ENCODE measurements at regions not wholly inside any gene's neighbourhood (a gene's known extent, or its start where the extent isn't known, plus 50 kb on each side); places are given as distances from the start of the nearest gene placed in this dataset.

DNA sequence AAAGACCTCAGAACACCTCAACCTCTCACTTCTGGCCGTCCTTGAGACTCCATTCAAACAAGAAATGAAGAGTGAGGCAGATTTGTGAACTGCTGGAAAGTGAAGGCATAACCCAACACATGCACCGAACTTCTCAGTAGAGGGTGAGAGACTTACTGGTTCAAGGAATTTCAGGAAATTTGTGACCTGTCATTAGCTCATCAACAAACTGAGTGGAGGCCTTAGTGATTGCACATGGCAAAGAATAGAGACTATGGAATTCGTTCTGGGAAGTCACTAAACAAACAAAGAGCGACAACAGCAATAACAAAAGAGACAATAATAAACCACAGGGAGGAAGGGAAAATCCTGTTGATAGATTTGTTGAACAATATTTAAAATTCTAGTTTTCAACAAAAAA lies 125.0 kb upstream of the AKR1E2 start:
- TF ChIP-seq, protein P1, sequence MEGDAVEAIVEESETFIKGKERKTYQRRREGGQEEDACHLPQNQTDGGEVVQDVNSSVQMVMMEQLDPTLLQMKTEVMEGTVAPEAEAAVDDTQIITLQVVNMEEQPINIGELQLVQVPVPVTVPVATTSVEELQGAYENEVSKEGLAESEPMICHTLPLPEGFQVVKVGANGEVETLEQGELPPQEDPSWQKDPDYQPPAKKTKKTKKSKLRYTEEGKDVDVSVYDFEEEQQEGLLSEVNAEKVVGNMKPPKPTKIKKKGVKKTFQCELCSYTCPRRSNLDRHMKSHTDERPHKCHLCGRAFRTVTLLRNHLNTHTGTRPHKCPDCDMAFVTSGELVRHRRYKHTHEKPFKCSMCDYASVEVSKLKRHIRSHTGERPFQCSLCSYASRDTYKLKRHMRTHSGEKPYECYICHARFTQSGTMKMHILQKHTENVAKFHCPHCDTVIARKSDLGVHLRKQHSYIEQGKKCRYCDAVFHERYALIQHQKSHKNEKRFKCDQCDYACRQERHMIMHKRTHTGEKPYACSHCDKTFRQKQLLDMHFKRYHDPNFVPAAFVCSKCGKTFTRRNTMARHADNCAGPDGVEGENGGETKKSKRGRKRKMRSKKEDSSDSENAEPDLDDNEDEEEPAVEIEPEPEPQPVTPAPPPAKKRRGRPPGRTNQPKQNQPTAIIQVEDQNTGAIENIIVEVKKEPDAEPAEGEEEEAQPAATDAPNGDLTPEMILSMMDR (IDR thresholded peaks at IDR 0.05; ENCODE audit: low read depth, low read length): no peak
- no peak for DNase-seq (ENCODE audit: extremely low read depth, low read depth)

DNA sequence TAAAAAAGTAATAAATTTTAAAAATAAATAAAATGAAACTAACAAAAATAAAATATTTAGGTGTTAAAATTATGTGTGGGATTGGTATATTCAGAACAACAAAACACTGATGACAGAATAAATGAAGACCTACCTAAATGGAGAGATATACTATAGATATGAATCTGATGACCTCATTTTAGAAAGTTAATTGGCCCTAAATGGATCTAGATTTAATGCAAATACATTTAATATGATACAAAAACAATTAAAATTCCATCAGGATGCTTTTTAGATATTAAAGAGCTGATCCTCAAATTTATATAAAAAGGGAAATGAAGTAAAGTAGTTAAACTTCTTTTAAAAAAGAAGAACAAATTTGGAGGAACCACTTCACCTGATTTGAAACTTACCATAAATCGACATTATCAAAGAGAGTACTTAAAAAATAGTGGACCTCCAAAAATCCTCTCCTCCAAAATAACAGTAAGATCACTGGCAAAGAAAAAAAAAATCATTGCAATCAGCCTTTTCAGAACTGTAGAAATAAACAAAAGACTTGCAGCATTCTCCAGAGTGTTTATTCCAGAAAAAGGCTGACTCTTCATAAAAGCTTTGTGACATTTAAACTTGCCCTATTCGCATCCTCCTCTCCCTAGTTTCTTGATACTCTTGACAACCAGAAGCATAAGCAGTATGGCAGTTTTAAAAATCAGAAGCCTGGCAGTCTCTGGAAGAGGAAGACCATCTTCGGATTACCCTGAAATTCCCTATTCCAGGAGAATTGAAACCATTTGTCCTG lies 125.9 kb upstream of the AKR1E2 start:
- DNase-seq (ENCODE audit: extremely low read depth, low read depth): no peak
- TF ChIP-seq, protein P1 (IDR thresholded peaks at IDR 0.05; ENCODE audit: low read depth, low read length): no peak

DNA sequence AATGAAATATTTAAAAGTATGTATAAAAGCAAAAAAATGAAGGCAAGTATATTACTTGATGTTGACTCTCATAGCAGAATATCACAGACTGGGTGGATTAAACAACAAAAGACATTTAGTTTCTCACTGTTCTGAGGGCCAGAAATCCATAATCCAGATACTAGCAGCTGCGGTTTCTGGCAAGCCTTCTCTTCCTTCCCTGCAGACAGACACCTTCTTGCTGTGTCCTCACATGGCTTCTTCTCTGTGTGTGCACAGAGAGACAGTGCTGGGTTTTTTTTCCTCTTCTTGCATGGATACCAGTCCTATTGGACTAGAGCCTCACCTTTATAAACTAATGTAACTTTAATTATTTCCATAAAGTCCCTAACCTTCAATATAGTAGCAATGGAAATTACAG lies 127.9 kb upstream of the AKR1E2 start:
- no peak for DNase-seq (ENCODE audit: extremely low read depth, low read depth)
- TF ChIP-seq, protein P1 (IDR thresholded peaks at IDR 0.05; ENCODE audit: low read depth, low read length): no peak

DNA sequence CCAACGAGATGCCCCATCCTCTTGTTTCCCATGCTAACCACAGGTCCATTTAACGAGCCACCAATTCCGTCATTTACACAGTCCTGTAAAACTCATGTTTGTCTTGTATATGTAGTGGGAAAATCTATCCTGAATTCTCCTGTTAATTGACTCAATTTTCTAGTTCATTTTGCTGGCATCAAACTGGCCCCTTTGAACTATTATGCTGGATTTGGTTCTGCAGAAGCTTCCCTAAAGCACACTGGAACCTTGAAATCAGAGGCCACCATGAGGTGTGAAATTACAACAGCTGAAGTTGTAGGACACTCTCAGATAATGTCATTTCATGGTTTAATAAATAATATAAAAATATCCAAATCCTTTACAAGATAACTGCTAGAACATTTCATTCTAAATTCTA lies 129.8 kb upstream of the AKR1E2 start:
- TF ChIP-seq, protein P1 (IDR thresholded peaks at IDR 0.05; ENCODE audit: low read depth, low read length): no peak
- DNase-seq (ENCODE audit: extremely low read depth, low read depth): no peak

DNA sequence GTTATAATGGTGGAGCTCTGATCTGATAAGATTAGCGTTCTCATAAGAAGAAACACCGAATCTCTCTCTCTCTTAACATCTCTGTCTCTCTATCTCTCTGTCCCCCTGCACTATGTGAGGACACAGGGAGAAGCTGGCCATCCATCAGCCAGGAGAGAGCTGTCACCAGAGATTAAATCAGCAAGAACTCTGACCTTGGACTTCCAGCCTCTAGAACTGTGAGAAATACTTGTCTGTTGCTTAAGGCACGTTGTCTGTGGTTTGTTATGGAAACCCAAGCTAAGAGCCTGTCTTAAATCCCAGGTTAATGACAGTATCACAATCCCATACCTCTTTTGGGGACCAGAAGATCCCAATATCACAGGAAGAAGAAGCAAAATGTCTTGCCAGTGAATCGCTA lies 132.0 kb upstream of the AKR1E2 start:
- TF ChIP-seq, protein P1 (IDR thresholded peaks at IDR 0.05; ENCODE audit: low read depth, low read length): no peak

DNA sequence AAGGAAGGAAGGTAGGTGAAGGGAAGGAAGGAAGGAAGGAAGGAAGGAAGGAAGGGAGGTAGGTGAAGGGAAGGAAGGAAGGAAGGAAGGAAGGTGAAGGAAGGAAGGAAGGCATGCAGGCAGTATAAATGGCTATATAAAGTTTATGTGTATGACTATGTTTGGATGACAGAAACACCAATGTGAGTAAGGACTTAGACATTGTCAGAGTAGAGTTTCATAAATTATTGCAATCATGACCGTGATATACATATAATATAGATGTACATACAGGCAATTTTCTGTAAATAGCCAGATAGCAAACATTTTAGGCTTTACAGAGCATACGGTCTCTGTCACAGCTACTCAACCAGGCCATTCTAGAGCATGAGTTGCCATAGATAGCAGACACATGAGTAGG lies 133.8 kb upstream of the AKR1E2 start:
- TF ChIP-seq, protein P1 (IDR thresholded peaks at IDR 0.05; ENCODE audit: low read depth, low read length): no peak
- DNase-seq (ENCODE audit: extremely low read depth, low read depth): no peak

More for the DNA sequence above, 132.0 kb upstream of the AKR1E2 start:
- DNase-seq (ENCODE audit: extremely low read depth, low read depth): no peak

DNA sequence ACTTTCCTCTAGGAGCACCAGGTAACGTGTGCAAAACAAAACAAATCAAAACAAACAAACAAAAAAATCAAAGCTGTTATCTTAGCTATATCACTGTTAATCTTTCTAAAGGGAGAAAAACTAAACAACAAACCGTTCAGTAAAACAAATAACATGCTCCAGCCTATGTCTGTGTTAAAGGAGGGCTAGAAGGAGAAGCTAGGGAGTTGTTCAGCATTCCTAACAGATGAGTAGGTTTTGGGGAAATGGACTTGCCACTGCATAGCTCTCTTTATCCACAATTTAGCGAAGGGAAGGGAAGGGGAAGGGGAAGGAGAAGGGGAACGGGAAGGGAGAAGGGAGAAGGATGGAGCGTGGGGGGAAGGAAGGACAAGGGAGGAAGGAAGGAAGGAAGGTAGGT lies 134.2 kb upstream of the AKR1E2 start:
- DNase-seq (ENCODE audit: extremely low read depth, low read depth): no peak
- TF ChIP-seq, protein P1 (IDR thresholded peaks at IDR 0.05; ENCODE audit: low read depth, low read length): no peak

Measured in AG09319 (cell line).